IMR-90 (cell line): ENCODE measurements at regions not wholly inside any gene's neighbourhood (a gene's known extent, or its start where the extent isn't known, plus 50 kb on each side); places are given as distances from the start of the nearest gene placed in this dataset.

Source experiments
- ATAC-seq: fragments of 200-7000 bp; cut with Tn5 transposase; 2 replicates; pipeline ENCODE4 v1.9.1; 2020; ENCODE audit warnings: low read depth, mild to moderate bottlenecking, moderate library complexity
- BruUV-seq: library from RNA; stranded (reverse); fragments of 400-500 nt; replicated peaks from 2 replicates; lab custom pipeline; 2021; lab: Mats Ljungman, UMichigan
- CTCF ChIA-PET: fragments of 300-600 bp; formaldehyde crosslinking; extraction: SDS; loops from one replicate; lab custom pipeline; 2021; ENCODE audit warnings: antibody characterized with exemption; lab: Yijun Ruan, JAX
- POLR2A ChIA-PET: fragments of 300-600 bp; sonication (Branson Sonifier 250); formaldehyde crosslinking; loops from one replicate; lab custom pipeline; 2022; ENCODE audit warnings: antibody characterized with exemption; ENCODE audit not compliant: unreplicated experiment; lab: Charles Lee
- DNase-seq: peaks from one replicate; pipeline ENCODE4 v3.0.0; 2013
- H2AFZ ChIP-seq: replicated peaks from 2 replicates; pipeline ENCODE3; 2013; ENCODE audit warnings: low read length, mild to moderate bottlenecking; ENCODE audit not compliant: poor library complexity
- H2AK5ac ChIP-seq: 2 replicates; pipeline ENCODE4 v1.6.1; 2013; ENCODE audit warnings: low read depth, low read length, inconsistent platforms
- H2AK9ac ChIP-seq: replicated peaks from 2 replicates; pipeline ENCODE3; 2013; ENCODE audit warnings: mild to moderate bottlenecking, low read depth, low read length, moderate library complexity; ENCODE audit not compliant: poor library complexity
- H2BK120ac ChIP-seq: 2 replicates; pipeline ENCODE4 v1.6.1; 2013; ENCODE audit warnings: low read depth, low read length, inconsistent platforms
- H2BK15ac ChIP-seq: 3 replicates; pipeline ENCODE4 v1.6.1; 2013; ENCODE audit warnings: low read depth, low read length, inconsistent platforms
- H2BK20ac ChIP-seq: 2 replicates; pipeline ENCODE4 v1.6.1; 2013; ENCODE audit warnings: low read depth, mild to moderate bottlenecking, inconsistent platforms, low read length, moderate library complexity
- H2BK5ac ChIP-seq: 2 replicates; pipeline ENCODE4 v1.6.1; 2013; ENCODE audit warnings: mild to moderate bottlenecking, low read depth, low read length, inconsistent platforms; ENCODE audit not compliant: poor library complexity, severe bottlenecking
- H3K14ac ChIP-seq: replicated peaks from 2 replicates; pipeline ENCODE4 v1.6.1; 2013; ENCODE audit warnings: low read depth, low read length, inconsistent platforms
- H3K18ac ChIP-seq: 2 replicates; pipeline ENCODE4 v1.6.1; 2013; ENCODE audit warnings: low read depth, low read length, control low read depth
- H3K23ac ChIP-seq: 2 replicates; pipeline ENCODE4 v1.6.1; 2013; ENCODE audit warnings: low read depth, low read length, inconsistent platforms
- H3K27ac ChIP-seq: 2 replicates; pipeline ENCODE4 v1.5.1; 2013; ENCODE audit warnings: mild to moderate bottlenecking, control low read depth, low read length; ENCODE audit not compliant: insufficient read depth
- H3K27me3 ChIP-seq: 2 replicates; pipeline ENCODE4 v1.6.1; 2013; ENCODE audit warnings: low read length; ENCODE audit not compliant: control insufficient read depth, insufficient read depth
- H3K36me3 ChIP-seq: 2 replicates; pipeline ENCODE4 v1.6.1; 2013; ENCODE audit warnings: low read length, mixed read lengths; ENCODE audit not compliant: control insufficient read depth, insufficient read depth
- H3K4ac ChIP-seq: 2 replicates; pipeline ENCODE4 v1.6.1; 2013; ENCODE audit warnings: low read depth, low read length, inconsistent platforms
- H3K4me1 ChIP-seq: 2 replicates; pipeline ENCODE4 v1.6.1; 2013; ENCODE audit warnings: low read length, mixed read lengths; ENCODE audit not compliant: control insufficient read depth, insufficient read depth
- H3K4me2 ChIP-seq: 2 replicates; pipeline ENCODE4 v1.6.1; 2013; ENCODE audit warnings: low read depth, mild to moderate bottlenecking, control low read depth, low read length, moderate library complexity
- H3K4me3 ChIP-seq: 2 replicates; pipeline ENCODE4 v1.5.1; 2013; ENCODE audit warnings: low read depth, mild to moderate bottlenecking, control low read depth, low read length, moderate library complexity; ENCODE audit not compliant: insufficient read depth
- H3K56ac ChIP-seq: 2 replicates; pipeline ENCODE4 v1.6.1; 2013; ENCODE audit warnings: low read length, inconsistent platforms; ENCODE audit not compliant: insufficient read depth; ENCODE audit errors: extremely low read depth
- H3K79me1 ChIP-seq, 2 experiments: 2 replicates each; pipeline ENCODE4 v1.6.1; 2013; ENCODE audit warnings: low read length in 2 of 2, inconsistent platforms in 1 of 2, low read depth in 1 of 2
- H3K9ac ChIP-seq: 2 replicates; pipeline ENCODE4 v1.6.1; 2013; ENCODE audit warnings: low read depth, low read length, control low read depth
- H3K9me1 ChIP-seq: 2 replicates; pipeline ENCODE4 v1.6.1; 2013; ENCODE audit warnings: low read length, inconsistent platforms; ENCODE audit not compliant: insufficient read depth
- H3K9me3 ChIP-seq: 2 replicates; pipeline ENCODE4 v1.6.1; 2013; ENCODE audit warnings: low read length; ENCODE audit not compliant: control insufficient read depth, insufficient read depth
- H4K20me1 ChIP-seq: 2 replicates; pipeline ENCODE4 v1.6.1; 2013; ENCODE audit warnings: low read length, inconsistent platforms; ENCODE audit not compliant: insufficient read depth
- H4K5ac ChIP-seq: 2 replicates; pipeline ENCODE4 v1.6.1; 2013; ENCODE audit warnings: mild to moderate bottlenecking, low read depth, low read length, control low read depth
- H4K8ac ChIP-seq, 2 experiments: 2 replicates each; pipeline ENCODE4 v1.6.1; 2013; ENCODE audit warnings: low read depth in 2 of 2, low read length in 2 of 2, control low read depth in 1 of 2, inconsistent platforms in 1 of 2
- H4K91ac ChIP-seq: 2 replicates; pipeline ENCODE4 v1.6.1; 2013; ENCODE audit warnings: low read depth, low read length, inconsistent platforms; ENCODE audit not compliant: insufficient read depth
- CEBPB ChIP-seq: IDR thresholded peaks from 2 replicates; pipeline ENCODE4 v1.6.1; 2012; ENCODE audit warnings: low read depth, low read length, improper control_type of control experiment
- ELK1 ChIP-seq: fragments of 150-350 bp; IDR thresholded peaks from 2 replicates; pipeline ENCODE4 v1.6.1; 2016; ENCODE audit warnings: low read depth, mild to moderate bottlenecking, low read length, moderate library complexity, borderline replicate concordance
- RCOR1 ChIP-seq: IDR thresholded peaks from 2 replicates; pipeline ENCODE4 v1.6.1; 2012; ENCODE audit warnings: mild to moderate bottlenecking, low read length, improper control_type of control experiment; ENCODE audit not compliant: insufficient replicate concordance
- SMC3 ChIP-seq: fragments of 150-350 bp; IDR thresholded peaks from 2 replicates; pipeline ENCODE4 v1.6.1; 2016; ENCODE audit warnings: low read depth, mild to moderate bottlenecking, antibody characterized with exemption, low read length, moderate library complexity
- WGBS, 2 experiments: methylation state at CpG; one replicate each; pipeline versions ENCODE4 v1.1.5 to v1.1.7; 2013; ENCODE audit warnings: missing lambda C conversion rate in 2 of 2; ENCODE audit not compliant: insufficient read length in 1 of 2; ENCODE audit errors: extremely low coverage in 2 of 2; 5-methylcytosine and 5-hydroxymethylcytosine counted together
- dilution Hi-C: fragments of 300-500 bp; cut with HindIII; formaldehyde crosslinking; loops from one replicate; pipeline ENCODE4 v1.14.3; 2018; ENCODE audit warnings: low sequenced_read_pairs; ENCODE audit not compliant: unreplicated experiment
- in situ Hi-C: fragments of 300-500 bp; cut with MboI; formaldehyde crosslinking; loops from 3 replicates; pipeline ENCODE4 v1.14.3; 2019; ENCODE audit warnings: low sequenced_read_pairs, inconsistent platforms, mixed read lengths
- intact Hi-C: fragments of 100-400 bp; cut with micrococcal nuclease; formaldehyde crosslinking; loops from 2 replicates; pipeline ENCODE4 v1.10.0; 2022

GRCh38 chrX:16511796-16512776 is 137.9 kb upstream of the S100G start:
- Histone ChIP-seq H4K5ac (no peak overlapping the region), H2BK20ac (no peak overlapping the region), H3K36me3 (no peaks in the 10 kb centered on the region), H2AK9ac (no peak overlapping the region), H3K4ac (no peak overlapping the region), H3K4me2 (no peak overlapping the region), H3K9me3 (no peaks in the 10 kb centered on the region), H4K20me1 (no peaks in the 10 kb centered on the region), H3K4me1 (no peaks in the 10 kb centered on the region), H3K4me3 (no peak overlapping the region), H3K9ac (no peak overlapping the region), H4K91ac (no peak overlapping the region), H3K14ac (no peak overlapping the region), H3K79me1 (no peaks in the 10 kb centered on the region), H2BK120ac (no peak overlapping the region), H3K9me1 (no peaks in the 10 kb centered on the region), H3K23ac (no peak overlapping the region), H3K27ac (no peak overlapping the region), H2BK5ac (no peak overlapping the region), H2BK15ac (no peak overlapping the region), H4K8ac (no peak overlapping the region), H2AFZ (no peak overlapping the region), H3K27me3 (no peaks in the 10 kb centered on the region; the same call in none of the 2 replicates), H3K56ac (no peak overlapping the region), H2AK5ac (no peak overlapping the region), H3K18ac (no peak overlapping the region)
- intact Hi-C loops (no loop called here), dilution Hi-C loops (no loop called here), in situ Hi-C loops (no loop called here)
- DNase-seq (peak; percentile 25), ATAC-seq (no peak)
- 64% methylated on average over 8 of the region's 11 CpGs; no CpG with 5 or more reads in 1 of the 2 experiments for WGBS, 2 experiments
- POLR2A ChIA-PET: no interaction called here
- TF ChIP-seq RCOR1 (no peak), ELK1 (no peak), CEBPB (no peak), SMC3 (no peak)
- no TSS peak for BruUV-seq
- CTCF ChIA-PET: interaction anchor here (0.9 kb wide), 1 partner anchor 62 kb away, joined by 3 read pairs; no protein-coding TSS in a partner anchor
